NCI-H1092 (cell line): ENCODE measurements at regions not wholly inside any gene's neighbourhood (a gene's known extent, or its start where the extent isn't known, plus 50 kb on each side); places are given as distances from the start of the nearest gene placed in this dataset.

Experiments used
- DNase-seq: peaks from one replicate; lab custom pipeline; 2025; lab: John Stamatoyannopoulos, UW

- DNase-seq = no peak
These were observed 185.4 kb downstream of the TTLL7 start for GRCh38 chr1:83813576-83813975.

- no peak for DNase-seq
These were observed 188.8 kb downstream of the TTLL7 start for GRCh38 chr1:83810144-83810543.

GRCh38 chr1:83808536-83808935 lies 190.4 kb downstream of the TTLL7 start:
- no peak for DNase-seq

- DNase-seq = no peak
These were observed 191.1 kb downstream of the TTLL7 start for GRCh38 chr1:83807821-83808220.

GRCh38 chr1:83807231-83807630 lies 191.7 kb downstream of the TTLL7 start:
- no peak for DNase-seq

- DNase-seq = no peak
These were observed 193.0 kb downstream of the TTLL7 start for GRCh38 chr1:83805921-83806320.

GRCh38 chr1:83802460-83803152 lies 196.3 kb downstream of the TTLL7 start:
- no peak for DNase-seq

- DNase-seq = no peak
These were observed 196.9 kb downstream of the TTLL7 start for GRCh38 chr1:83802023-83802422.

- DNase-seq = no peak
These were observed 198.9 kb downstream of the TTLL7 start for GRCh38 chr1:83800066-83800465.

- DNase-seq = no peak
These were observed 199.3 kb downstream of the TTLL7 start for GRCh38 chr1:83799594-83799993.

- DNase-seq = no peak
These were observed 200.0 kb downstream of the TTLL7 start for GRCh38 chr1:83798965-83799364.

- no peak for DNase-seq
These were observed 202.5 kb downstream of the TTLL7 start for GRCh38 chr1:83796409-83796808.

GRCh38 chr1:83794384-83794783 lies 204.5 kb downstream of the TTLL7 start:
- DNase-seq = no peak

GRCh38 chr1:83791821-83792437 lies 207.0 kb downstream of the TTLL7 start:
- no peak for DNase-seq

- DNase-seq = no peak
These were observed 208.5 kb downstream of the TTLL7 start for GRCh38 chr1:83790446-83790845.

- no peak for DNase-seq
These were observed 211.5 kb downstream of the TTLL7 start for GRCh38 chr1:83787246-83787998.

- no peak for DNase-seq
These were observed 217.3 kb downstream of the TTLL7 start for GRCh38 chr1:83781667-83782066.

GRCh38 chr1:83779565-83779964 lies 219.4 kb downstream of the TTLL7 start:
- no peak for DNase-seq

- DNase-seq = no peak
These were observed 221.2 kb downstream of the TTLL7 start for GRCh38 chr1:83777758-83778101.

GRCh38 chr1:83776913-83777757 lies 221.8 kb downstream of the TTLL7 start:
- DNase-seq = no peak

GRCh38 chr1:83775977-83776603 lies 222.8 kb downstream of the TTLL7 start:
- no peak for DNase-seq

- no peak for DNase-seq
These were observed 225.9 kb downstream of the TTLL7 start for GRCh38 chr1:83773059-83773458.
